ENCODE measurements at regions not wholly inside any gene's neighbourhood (a gene's known extent, or its start where the extent isn't known, plus 50 kb on each side); places are given as distances from the start of the nearest gene placed in this dataset.

GRCh38 chr11:86726770-86727504 is 54.5 kb upstream of the ME3 start:
- ChIA-PET CTCF (interaction anchor here (0.6 kb wide), 1 partner anchor 34 kb away, joined by 3 read pairs; no protein-coding TSS in a partner anchor), POLR2A (ENCODE audit: low non-redundant PET) (no interaction called here)
- no peak for TF ChIP-seq CTCF (conservative IDR thresholded peaks at IDR 0.05; ENCODE audit: low read depth)
- H3K27ac ChIP-seq: no peak overlapping the region
- DNase-seq (ENCODE audit: low spot score): no peak

GRCh38 chr11:86726118-86726753 is 53.8 kb upstream of the ME3 start:
- TF ChIP-seq CTCF (conservative IDR thresholded peaks at IDR 0.05; ENCODE audit: low read depth): no peak
- H3K27ac ChIP-seq: no peak overlapping the region
- ChIA-PET POLR2A (ENCODE audit: low non-redundant PET) (no interaction called here), CTCF (interaction anchor here (0.6 kb wide), 1 partner anchor 11 kb away, joined by 3 read pairs; no protein-coding TSS in a partner anchor)
- DNase-seq (ENCODE audit: low spot score): peak; percentile 59

GRCh38 chr11:86724137-86724536 is 51.7 kb upstream of the ME3 start:
- CTCF ChIA-PET: interaction anchor here (0.5 kb wide), 1 partner anchor 369 kb away, joined by 6 read pairs; no protein-coding TSS in a partner anchor
- POLR2A ChIA-PET (ENCODE audit: low non-redundant PET): no interaction called here
- H3K27ac ChIP-seq: no peak overlapping the region
- no peak for TF ChIP-seq CTCF (conservative IDR thresholded peaks at IDR 0.05; ENCODE audit: low read depth)
- DNase-seq (ENCODE audit: low spot score): peak; percentile 39

- TF ChIP-seq CTCF (conservative IDR thresholded peaks at IDR 0.05; ENCODE audit: low read depth): no peak
- ChIA-PET CTCF (no interaction called here), POLR2A (ENCODE audit: low non-redundant PET) (no interaction called here)
- H3K27ac ChIP-seq: no peak overlapping the region
- no peak for DNase-seq (ENCODE audit: low spot score)
Observed at GRCh38 chr11:86723281-86723680, 50.9 kb upstream of the ME3 start.

- POLR2A ChIA-PET (ENCODE audit: low non-redundant PET): no interaction called here
- TF ChIP-seq CTCF (conservative IDR thresholded peaks at IDR 0.05; ENCODE audit: low read depth): no peak
- no peak for DNase-seq (ENCODE audit: low spot score)
- no peak overlapping the region for H3K27ac ChIP-seq
- CTCF ChIA-PET: no interaction called here
Observed at GRCh38 chr11:86722748-86723147, 50.3 kb upstream of the ME3 start.
